ELF-1 (cell line): ENCODE measurements at regions not wholly inside any gene's neighbourhood (a gene's known extent, or its start where the extent isn't known, plus 50 kb on each side); places are given as distances from the start of the nearest gene placed in this dataset.

ENCODE experiments used
- DNase-seq: peaks from one replicate; pipeline ENCODE4 v3.0.0-alpha.2; 2016; ENCODE audit warnings: low read depth, low spot score

DNA sequence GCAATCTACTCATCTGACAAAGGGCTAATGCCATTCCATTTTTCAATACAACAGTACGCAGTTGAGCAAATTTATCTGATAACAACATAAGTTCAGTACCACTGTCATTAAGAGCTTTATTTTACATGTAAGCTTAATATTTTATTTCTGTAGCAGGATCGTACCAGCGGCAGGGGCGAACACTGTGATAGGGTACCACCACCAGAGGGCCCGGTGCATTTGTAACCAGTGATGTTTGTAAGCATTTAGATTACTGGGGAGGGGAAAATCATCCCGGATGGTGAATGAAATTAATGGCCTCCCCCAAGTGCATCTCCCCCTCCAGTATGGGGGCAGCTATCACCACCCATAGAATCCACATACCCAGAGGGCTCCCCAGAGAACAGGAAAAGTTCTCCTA, 179.0 kb downstream of the ADGRA3 start:
- no peak for DNase-seq

DNA sequence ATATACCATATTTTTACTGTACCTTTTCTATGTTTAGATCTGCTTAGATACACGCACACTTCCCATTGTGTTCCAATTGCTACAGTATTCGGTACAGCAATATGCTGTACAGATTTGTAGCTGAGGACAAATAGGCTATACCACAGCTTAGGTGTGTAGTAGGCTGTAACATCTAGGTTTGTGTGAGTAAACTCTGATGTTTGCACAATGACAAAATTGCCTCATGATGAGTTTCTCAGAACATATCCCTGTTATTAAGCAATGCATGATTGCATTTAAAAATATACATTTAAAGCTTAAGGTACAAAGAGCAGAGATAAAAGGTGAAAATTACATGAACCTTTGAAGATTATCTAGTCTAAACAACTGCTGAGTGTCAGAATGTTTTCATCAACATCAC, 181.7 kb downstream of the ADGRA3 start:
- DNase-seq, result no peak

DNA sequence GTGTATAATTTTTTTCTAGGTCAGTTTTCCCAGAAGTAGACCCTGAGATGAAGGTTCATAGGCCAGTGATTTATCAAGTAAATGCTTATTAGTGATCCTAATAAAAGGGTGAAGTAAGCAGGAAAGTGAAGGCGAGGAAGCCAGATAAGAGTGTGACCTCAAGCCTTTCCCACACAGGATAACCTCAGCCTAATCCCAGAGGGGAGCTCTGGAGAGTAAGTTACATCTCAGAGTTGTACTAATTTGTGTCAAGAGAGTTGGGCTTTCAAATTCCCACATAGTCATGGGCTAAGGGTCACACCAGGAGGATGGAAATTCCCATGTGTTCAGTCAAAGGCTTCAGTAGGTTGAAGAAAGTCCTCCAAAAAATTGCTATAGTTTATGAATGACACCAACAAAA, 191.4 kb downstream of the ADGRA3 start:
- no peak for DNase-seq

DNA sequence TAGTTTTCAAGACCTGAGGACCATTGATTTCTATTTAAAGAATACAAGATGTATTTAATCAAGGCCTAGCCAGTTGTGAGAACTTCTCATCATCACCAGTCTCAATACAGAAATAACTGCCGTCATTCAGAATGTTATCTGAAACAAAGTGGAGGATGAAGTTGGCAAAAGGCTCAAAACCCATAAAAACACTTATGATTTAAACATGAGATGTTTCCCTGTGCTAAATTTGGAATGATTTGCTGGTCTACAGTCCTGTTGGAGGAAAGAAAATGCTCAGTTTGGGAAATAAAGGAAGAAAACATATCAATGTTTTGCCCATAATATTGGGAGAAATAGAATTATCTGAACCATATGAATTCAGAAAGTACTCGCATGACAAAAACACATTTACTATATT, 192.2 kb downstream of the ADGRA3 start:
- no peak for DNase-seq

DNA sequence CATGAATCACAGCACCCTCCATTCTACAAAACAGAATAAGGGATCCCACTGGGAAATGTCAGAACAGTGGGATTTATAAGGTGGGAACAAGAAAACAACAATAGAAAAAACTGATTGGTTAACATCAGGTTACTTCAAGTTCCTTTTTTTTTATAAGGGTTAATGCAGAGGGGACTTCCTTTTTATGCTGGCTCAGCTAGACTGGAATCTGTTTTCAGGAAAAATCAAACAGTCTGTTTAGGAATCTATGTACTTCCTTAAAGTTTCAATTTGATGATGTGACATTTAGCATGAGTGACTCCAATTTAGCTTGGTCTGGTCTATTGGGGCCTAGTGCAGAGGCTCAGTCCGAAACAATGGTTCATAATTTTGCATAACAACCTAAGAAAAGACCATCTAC, 192.9 kb downstream of the ADGRA3 start:
- DNase-seq, result no peak

DNA sequence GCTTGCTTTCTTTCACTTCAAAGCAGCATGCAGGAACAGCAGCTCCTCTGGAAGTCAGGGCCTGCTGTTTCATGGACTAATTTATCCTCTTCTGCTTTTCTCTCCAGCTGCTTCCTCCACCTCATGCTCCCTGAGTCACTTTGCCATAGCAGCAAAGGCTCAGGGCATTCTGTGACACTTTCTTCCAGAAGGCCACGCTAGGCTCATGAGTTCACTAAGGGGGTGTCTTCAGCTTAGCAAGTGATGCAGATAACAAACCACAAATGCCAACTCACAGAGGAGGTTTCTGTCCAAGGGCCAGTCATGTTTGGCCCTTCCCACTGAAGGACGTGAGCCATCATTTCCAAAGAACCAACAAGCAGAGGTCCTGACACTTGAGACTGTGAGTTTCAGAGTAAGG, 200.2 kb downstream of the ADGRA3 start:
- no peak for DNase-seq

DNA sequence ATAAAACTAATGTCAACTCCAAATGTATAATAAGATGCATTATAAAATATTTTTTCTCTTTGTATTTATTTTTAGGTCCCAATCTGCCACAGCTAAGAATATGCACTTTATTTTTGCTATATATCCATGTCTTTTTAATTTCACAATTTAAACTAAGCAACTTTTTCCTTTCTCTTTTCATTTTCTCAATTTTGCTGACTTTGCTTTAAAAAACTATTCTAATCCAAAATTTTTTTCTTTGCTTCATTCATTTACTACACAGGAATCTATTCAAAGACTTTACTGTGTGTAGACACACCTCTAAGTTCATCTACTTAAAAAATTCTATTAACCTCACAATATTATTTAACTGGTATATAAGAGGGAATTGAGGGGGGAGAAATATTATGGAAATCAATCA, 201.9 kb downstream of the ADGRA3 start:
- no peak for DNase-seq

DNA sequence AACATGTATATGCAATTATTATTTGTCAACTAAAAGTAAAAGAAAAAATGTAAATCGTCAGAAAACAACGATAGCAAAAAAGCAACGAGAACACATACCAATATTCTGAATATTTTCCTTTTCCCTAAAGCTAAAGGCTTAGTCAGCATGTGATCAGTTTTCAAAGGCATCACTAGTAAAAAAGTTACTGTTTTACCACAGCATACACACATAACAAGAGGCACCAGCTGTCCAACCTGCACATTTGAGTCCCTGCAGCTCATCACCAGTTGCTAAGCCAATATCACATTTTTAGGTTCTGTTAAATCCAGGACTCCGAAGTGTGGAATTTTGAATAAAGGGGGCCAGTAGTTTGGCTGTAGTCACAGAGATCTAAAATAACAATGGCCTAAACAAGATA, 203.8 kb downstream of the ADGRA3 start:
- no peak for DNase-seq

DNA sequence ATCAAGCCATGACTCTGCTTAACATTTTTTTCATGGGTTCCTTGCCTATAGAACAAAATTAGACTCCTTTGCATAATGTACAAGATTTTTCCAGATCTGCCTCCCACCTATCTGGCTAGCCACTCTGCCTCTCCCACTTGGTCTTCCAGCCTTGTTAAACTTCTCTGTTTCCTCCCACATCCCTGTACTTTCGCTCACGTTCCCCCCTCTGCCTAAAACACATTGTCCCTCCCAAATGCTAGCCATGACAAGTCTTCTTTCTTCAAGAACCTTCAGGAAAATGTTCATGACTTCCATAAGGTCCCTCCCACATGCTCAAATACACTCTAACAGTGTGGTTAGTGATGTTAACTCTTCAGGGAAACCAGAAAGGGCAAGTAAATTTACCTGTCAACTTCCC, 214.6 kb downstream of the ADGRA3 start:
- no peak for DNase-seq

DNA sequence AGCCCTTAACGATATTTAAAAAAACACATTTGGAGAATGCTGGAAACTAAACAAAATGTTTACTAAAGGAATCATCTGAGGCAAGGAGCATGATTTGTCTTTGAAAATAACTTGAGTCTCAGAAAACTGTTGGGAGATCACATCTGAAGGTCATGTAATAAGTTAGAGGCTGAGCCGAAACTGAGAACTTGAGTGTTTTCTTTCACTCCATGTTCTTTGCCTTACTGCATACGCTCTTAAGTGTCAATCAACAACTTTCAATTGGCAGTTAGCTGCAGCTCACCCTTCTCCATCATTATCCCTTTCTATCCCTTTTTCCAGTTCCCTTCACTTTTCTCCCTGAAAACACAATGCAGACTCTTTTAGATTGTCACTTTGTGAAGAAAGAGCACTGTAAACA, 216.2 kb downstream of the ADGRA3 start:
- DNase-seq, result no peak

DNA sequence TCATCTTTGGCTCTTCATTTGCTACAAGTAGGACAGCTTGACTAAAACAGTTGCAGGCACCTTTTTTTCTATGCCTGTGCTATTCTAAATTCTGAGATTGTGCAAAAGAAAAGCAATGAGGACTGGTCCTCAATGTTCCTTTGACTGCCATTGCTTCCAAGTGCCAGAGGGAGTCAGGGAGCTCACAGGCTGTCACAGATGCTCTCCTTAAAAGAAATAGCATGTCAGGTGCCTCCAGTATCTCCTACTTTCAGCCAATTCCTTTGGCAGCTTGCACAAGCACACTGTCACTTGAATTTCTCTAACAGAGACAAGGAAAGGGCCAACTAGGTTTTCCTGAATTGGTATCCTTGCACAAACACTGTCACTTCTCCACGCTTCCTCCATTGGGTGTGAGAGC, 228.2 kb downstream of the ADGRA3 start:
- no peak for DNase-seq

DNA sequence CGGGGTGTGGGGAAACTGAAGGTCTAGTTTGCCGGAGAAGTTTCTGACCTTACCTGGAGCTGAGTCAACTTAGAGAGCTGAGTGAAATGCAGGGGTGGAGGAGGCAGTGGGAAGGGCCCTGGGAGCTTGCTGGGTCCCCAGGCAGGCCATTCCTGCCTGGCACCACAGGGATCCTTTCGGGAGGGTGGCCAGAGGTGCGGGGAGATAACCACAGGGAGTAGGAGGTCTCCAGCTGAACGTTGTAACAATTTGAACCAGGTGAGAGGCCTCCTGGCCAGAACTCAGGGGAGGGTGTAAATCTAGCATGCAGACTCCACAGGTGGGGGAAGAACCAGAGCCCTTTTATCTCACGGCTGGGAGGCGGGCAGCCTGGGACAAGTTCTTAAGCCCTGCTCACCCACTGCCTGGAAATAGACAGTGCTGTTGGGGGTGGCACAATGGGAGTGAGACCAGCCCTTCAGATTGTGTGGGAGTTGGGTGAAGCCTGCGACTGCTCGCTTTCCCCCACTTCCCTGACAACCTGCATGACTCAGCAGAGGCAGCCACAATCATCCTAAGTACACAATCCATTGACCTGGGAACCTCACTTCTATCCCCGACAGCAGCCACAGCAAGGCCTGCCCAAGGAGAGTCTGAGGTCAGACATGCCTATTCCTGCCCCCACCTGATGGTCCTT, 247.4 kb downstream of the ADGRA3 start:
- DNase-seq, result no peak

DNA sequence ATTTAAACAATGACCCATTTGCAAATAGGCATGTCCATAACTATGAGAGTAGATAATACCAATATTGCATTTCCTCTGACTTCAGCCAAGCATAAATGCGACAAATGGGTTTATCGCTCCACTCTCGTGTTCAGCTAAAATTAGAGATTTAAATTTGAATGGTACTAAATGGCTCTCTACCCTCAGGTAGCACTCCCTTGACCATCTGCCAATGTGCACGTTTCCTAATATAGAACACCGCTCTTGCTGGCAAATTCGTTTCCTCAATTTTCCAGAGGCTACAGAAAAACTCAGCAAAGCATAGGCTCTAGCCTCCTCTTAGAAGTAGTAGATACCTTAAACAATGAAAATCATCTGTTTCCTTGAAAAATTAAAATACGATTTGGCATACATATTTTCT, 251.6 kb downstream of the ADGRA3 start:
- no peak for DNase-seq

DNA sequence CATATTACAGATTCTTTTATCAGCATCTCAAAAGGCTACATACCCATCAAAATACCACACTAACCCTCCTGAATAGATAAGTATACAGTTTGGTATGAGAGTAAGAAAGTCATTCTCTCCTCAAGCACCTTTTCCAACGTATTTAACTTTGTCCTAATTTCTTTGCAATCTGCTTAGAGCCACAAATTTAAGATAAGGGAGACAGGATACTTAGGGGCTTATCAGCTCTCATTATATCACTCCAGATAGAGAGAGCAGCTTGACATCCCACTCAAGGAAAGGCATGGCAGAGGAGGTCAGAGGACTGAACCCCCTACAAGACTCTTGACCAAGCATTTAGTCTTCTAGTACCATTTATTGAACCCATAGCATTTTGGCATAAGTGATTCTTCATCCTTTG, 262.4 kb downstream of the ADGRA3 start:
- no peak for DNase-seq

DNA sequence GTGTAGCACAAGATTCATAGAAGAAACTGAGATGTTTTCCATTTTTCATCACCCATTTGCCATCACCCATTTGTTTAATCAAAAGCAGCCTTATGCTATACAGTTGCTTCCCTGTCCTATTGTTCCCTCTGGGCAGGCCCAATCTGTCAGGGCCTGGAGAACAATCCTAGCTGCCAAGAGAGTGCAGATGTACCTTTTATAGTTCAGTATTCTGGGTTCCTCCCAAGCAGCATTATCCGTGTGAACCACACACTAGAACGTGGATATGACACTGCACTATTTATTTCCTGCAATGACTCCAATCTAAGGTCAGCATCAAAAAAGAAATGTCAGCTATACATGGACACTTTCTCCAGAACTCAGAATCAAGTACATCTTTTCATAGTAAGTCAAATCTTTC, 269.0 kb downstream of the ADGRA3 start:
- DNase-seq, result no peak

DNA sequence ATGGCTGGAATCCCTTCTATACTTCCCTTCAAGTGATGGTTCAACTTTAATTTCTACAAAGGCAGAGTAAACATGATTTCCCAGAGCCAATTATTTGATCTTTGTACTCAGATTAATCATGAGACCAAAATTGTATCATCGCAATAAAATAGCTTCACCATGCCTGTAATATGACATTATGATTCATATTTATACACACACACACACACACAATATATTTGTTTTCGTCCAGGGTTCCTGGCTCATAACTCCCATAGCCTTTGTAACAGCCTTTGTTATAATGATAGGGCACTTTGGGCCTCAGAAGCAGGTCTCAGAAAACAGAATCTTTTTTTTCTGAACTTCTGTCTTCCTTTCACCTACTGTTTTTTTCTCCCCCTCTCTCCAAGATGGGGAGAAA, 270.6 kb downstream of the ADGRA3 start:
- DNase-seq, result no peak

DNA sequence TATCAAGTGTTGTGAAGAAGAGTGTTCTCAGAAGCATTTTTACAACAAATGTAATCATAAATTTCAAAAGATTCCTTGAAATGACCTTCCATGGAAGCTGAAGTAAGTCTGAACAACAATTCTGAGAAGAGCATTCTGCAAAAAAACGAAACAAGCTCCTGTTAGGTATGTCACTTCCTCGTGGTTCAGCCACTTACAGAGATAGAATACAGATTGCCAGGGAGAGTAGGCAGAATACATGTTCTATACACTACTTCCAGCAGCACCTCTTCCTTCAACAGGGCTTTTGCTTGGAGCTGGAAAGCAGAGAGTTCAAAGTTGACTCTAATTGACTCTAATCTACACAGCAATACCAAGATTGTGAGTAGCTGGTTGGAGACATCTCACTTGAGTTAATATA, 274.5 kb downstream of the ADGRA3 start:
- no peak for DNase-seq

DNA sequence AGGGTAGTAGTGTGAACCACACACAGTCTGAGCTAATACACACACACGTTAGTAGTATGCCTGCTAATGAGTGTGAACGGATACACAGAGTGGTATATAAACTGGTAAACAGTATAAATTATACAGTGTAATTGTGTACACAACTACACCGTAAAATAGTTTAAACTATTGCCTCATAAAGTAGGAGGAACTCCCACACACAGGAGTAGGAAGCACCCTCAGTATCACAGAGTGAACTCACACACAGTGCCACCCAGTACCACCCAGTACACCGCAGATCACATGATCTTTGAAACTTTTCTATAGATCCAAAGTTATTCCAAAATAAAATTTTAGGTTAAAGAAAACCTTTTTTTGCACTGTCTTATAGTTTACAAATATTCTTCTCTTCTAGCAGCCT, 275.1 kb downstream of the ADGRA3 start:
- no peak for DNase-seq

DNA sequence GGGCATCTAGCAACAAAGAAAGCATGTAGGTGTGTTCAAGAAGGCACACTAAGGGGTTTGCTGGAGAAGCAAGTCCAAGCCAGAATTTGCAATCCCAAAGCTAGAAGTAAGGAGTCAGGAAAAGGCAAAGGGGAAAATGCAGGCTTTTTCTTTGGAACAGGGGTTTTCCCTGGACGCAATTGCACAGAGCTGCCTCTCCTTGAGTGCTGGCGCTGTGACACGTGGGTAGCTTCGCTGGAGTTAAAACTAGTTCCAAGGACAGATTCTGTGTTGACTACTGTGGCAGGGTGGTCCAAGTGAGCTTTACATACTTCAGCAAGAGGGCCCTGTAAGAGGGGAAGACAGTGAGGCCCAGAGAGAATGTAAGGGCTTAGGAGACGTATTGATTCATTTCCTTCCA, 277.1 kb downstream of the ADGRA3 start:
- DNase-seq, result peak; percentile 21

DNA sequence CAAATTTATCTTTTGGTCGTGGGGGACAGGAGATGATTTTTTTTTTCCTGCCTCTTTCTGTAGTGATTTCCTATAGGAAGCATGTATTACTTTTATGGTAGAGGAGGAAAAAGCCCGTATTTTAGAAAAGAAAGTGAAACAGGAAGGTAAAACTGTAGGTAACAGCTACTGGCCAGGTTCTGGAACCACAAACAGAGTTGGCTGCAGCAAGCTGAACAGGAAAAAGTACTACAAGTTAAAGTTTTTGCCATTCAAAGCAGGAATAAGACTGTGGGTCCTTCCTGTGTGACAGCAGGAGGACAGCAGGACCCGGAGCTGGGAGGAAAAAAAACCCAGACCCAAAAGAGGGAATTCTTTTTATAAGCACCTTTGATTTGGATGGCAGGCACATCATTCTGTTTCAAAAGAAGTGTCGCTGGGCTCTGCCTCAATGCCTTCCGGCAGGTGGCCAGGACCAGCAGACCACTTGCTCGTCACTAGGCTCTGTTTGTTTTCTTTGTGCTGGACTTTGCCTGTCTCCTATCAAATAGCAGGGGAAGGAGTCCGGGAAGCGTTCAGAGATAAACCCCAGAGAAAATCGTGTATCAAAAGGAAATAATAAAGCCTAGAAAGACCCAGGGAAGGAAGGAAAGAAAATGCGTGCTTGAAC, 277.9 kb downstream of the ADGRA3 start:
- DNase-seq, result no peak

DNA sequence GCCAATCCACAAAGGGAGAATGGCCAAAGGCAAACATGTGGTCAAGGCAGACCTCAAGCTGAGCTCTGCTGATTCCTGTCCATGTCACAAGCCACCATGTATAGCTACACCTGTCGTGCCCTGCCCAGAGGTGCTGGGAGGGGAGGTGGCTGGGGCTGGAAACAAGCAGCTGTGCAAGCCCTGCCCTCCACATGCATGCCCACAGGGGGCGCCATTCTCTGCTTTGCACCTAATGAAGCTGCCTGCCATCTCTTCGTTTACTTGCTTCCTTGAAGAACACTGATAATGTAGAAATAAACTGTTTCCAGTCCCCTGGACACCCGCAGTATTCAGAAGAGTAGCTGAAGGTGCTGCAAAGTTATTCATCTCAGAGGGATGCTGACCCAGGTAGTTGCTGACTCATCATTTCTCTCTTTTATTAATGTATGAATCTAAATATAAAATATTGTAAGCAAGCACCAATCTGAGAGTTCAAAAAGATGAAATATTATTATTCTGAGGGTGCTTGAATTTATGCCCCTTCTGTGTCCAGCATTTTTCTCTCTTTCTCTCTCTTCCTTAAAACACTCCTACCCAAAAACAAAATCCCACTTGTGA, 278.6 kb downstream of the ADGRA3 start:
- DNase-seq, result peak; percentile 77

DNA sequence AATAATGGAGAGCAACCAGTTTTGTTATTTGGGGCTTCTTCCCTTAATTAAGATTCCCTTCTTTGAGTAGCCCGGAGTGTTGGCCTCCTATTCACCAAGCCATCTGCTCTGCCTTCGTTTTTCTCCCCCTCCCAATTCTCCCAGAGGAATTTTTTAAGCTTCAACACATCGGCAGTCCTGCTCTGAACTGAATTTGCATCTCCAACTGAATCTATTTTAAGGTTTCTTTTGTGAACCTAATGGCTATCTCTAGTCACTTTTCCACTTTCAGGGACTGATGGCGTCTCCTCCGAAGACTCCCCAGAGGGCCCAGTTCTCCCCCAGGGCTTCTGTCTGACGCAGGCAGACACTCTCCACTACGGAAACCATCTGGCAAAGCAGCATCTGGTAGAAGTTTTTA, 280.2 kb downstream of the ADGRA3 start:
- DNase-seq, result no peak

DNA sequence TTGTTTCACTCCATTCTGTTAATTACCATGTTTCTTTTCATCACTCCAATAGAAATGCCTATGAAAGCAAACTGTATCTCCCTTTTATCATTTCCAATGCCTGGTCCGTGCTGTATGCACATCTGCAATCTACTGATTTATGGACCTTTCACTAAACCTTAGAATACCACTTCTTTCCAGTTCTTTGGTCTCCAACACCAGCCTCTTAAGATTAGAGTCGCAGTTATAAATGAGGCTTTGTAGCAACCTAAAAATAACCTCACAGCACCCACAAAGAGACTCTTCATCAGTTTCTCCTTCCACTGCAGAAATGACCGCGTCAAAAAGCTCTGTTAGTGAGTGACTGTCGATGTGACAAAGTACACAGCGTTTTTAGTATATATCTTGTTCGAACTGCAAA, 282.6 kb downstream of the ADGRA3 start:
- no peak for DNase-seq
